KMS-11 (cell line): ENCODE measurements at regions not wholly inside any gene's neighbourhood (a gene's known extent, or its start where the extent isn't known, plus 50 kb on each side); places are given as distances from the start of the nearest gene placed in this dataset.

Source experiments
- H2AFZ ChIP-seq: fragments of 200-600 bp; sonication (generic); 2 replicates; pipeline ENCODE4 v1.6.1; 2016; ENCODE audit warnings: antibody characterized with exemption, mixed run types, low read depth
- H3K27ac ChIP-seq: fragments of 200-600 bp; sonication (generic); 2 replicates; pipeline ENCODE4 v1.6.1; 2016; ENCODE audit warnings: mild to moderate bottlenecking, mixed run types
- H3K27me3 ChIP-seq: fragments of 200-600 bp; sonication (generic); 2 replicates; pipeline ENCODE4 v1.6.1; 2017; ENCODE audit warnings: mild to moderate bottlenecking, low read depth, mixed run types, moderate library complexity; ENCODE audit not compliant: insufficient read depth
- H3K36me3 ChIP-seq: fragments of 200-600 bp; sonication (generic); 2 replicates; pipeline ENCODE4 v1.6.1; 2017; ENCODE audit warnings: mild to moderate bottlenecking, mixed run types; ENCODE audit not compliant: insufficient read depth
- H3K4me1 ChIP-seq: fragments of 200-600 bp; sonication (generic); 2 replicates; pipeline ENCODE4 v1.6.1; 2016; ENCODE audit warnings: mild to moderate bottlenecking, low read depth, mixed run types; ENCODE audit not compliant: poor library complexity, severe bottlenecking
- H3K4me2 ChIP-seq: fragments of 200-600 bp; sonication (generic); 2 replicates; pipeline ENCODE4 v1.7.0; 2016; ENCODE audit warnings: mild to moderate bottlenecking, mixed run types
- H3K4me3 ChIP-seq: fragments of 200-600 bp; sonication (generic); IDR thresholded peaks from 2 replicates; pipeline ENCODE4 v1.6.1; 2017; ENCODE audit warnings: low read depth, low read length, mixed read lengths; ENCODE audit not compliant: insufficient read depth
- H3K79me2 ChIP-seq: fragments of 200-600 bp; sonication (generic); 2 replicates; pipeline ENCODE4 v1.6.1; 2016; ENCODE audit warnings: low read depth, mixed run types; ENCODE audit not compliant: insufficient read depth
- H3K9ac ChIP-seq: fragments of 200-600 bp; sonication (generic); 2 replicates; pipeline ENCODE4 v1.6.1; 2016; ENCODE audit warnings: mild to moderate bottlenecking, mixed run types
- H4K20me1 ChIP-seq: fragments of 200-600 bp; sonication (generic); 2 replicates; pipeline ENCODE4 v1.6.1; 2016; ENCODE audit warnings: mild to moderate bottlenecking, mixed run types; ENCODE audit not compliant: insufficient read depth
- CTCF ChIP-seq: fragments of 200-600 bp; sonication (generic); conservative IDR thresholded peaks from 2 replicates; pipeline ENCODE4 v1.6.1; 2017; ENCODE audit warnings: low read depth, mild to moderate bottlenecking, antibody characterized with exemption, low read length, moderate library complexity, mixed read lengths

GRCh38 chr2:57862727-57863126 is 183.9 kb upstream of the VRK2 start:
- H3K4me2 ChIP-seq: no peak overlapping the region
- H3K4me3 ChIP-seq: no peak overlapping the region
- H3K79me2 ChIP-seq: no peaks in the 10 kb centered on the region
- H4K20me1 ChIP-seq: no peaks in the 10 kb centered on the region
- H3K4me1 ChIP-seq: no peaks in the 10 kb centered on the region
- H3K27me3 ChIP-seq: no peaks in the 10 kb centered on the region
- H2AFZ ChIP-seq: no peak overlapping the region
- no peak for TF ChIP-seq CTCF
- H3K9ac ChIP-seq: no peak overlapping the region
- H3K27ac ChIP-seq: no peak overlapping the region
- no peaks in the 10 kb centered on the region for H3K36me3 ChIP-seq

- TF ChIP-seq CTCF: no peak
- Histone ChIP-seq H4K20me1 (no peaks in the 10 kb centered on the region), H2AFZ (no peak overlapping the region), H3K27me3 (no peaks in the 10 kb centered on the region), H3K36me3 (no peaks in the 10 kb centered on the region), H3K9ac (no peak overlapping the region), H3K4me3 (no peak overlapping the region), H3K4me1 (no peaks in the 10 kb centered on the region), H3K79me2 (no peaks in the 10 kb centered on the region), H3K27ac (no peak overlapping the region), H3K4me2 (no peak overlapping the region)
Observed at GRCh38 chr2:57864926-57865325, 181.7 kb upstream of the VRK2 start.

- Histone ChIP-seq H3K27me3 (no peaks in the 10 kb centered on the region), H3K4me2 (no peak overlapping the region), H3K36me3 (no peaks in the 10 kb centered on the region), H3K4me1 (no peaks in the 10 kb centered on the region), H3K79me2 (no peaks in the 10 kb centered on the region), H3K27ac (no peak overlapping the region), H3K9ac (no peak overlapping the region), H4K20me1 (no peaks in the 10 kb centered on the region), H2AFZ (no peak overlapping the region), H3K4me3 (no peak overlapping the region)
- no peak for TF ChIP-seq CTCF
Observed at GRCh38 chr2:57867730-57868129, 178.9 kb upstream of the VRK2 start.

- Histone ChIP-seq H3K9ac (no peak overlapping the region), H3K4me1 (no peaks in the 10 kb centered on the region), H3K36me3 (no peaks in the 10 kb centered on the region), H3K79me2 (no peaks in the 10 kb centered on the region), H2AFZ (no peak overlapping the region), H3K27ac (no peak overlapping the region), H4K20me1 (no peaks in the 10 kb centered on the region), H3K4me3 (no peak overlapping the region), H3K27me3 (no peaks in the 10 kb centered on the region), H3K4me2 (no peak overlapping the region)
- no peak for TF ChIP-seq CTCF
Observed at GRCh38 chr2:57868619-57869139, 177.9 kb upstream of the VRK2 start.
